Prostate gland (tissue), 2 donors: ENCODE measurements at regions not wholly inside any gene's neighbourhood (a gene's known extent, or its start where the extent isn't known, plus 50 kb on each side); places are given as distances from the start of the nearest gene placed in this dataset.

Experiments
- POLR2A ChIP-seq: fragments of 450-650 bp; IDR thresholded peaks from one replicate; pipeline ENCODE4 v1.6.1; 2016; ENCODE audit warnings: antibody characterized with exemption, mild to moderate bottlenecking
- POLR2AphosphoS5 ChIP-seq: sonication (generic); formaldehyde crosslinking; IDR thresholded peaks from one replicate; pipeline ENCODE4 v1.6.1; 2017; ENCODE audit warnings: antibody characterized with exemption
- TF ChIP-seq, protein P1 (sequence below), 4 experiments: fragments of 200-600 bp in 2 of 4; fragments of 450-650 bp in 2 of 4; sonication (generic) in 2 of 4; IDR thresholded peaks; 1 replicate in 3 of 4; 2 replicates in 1 of 4; pipeline ENCODE4 v1.5.1; 2016 to 2019; ENCODE audit warnings: antibody characterized with exemption in 4 of 4, mild to moderate bottlenecking in 2 of 4, moderate library complexity in 2 of 4

DNA sequence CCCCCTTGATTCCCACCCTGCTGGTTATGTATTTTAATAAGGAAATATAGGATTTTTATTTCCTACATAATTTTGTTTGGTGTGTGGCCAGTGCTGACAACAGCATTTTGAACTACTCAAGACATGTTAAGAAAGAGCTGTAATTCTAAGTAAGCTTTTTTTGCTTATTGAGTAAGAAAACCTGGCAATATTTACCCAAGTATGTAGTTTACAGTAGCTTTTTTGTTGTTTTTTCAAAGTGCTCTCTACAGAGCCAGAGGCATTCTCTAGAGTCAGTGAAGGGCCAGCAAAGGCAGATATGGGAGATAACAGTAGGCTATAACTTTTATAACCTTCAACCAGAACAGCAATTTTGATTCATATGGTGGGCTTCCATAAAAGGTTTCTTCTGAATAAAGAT, 63.2 kb upstream of the TMEM168 start:
- TF ChIP-seq, protein P1, sequence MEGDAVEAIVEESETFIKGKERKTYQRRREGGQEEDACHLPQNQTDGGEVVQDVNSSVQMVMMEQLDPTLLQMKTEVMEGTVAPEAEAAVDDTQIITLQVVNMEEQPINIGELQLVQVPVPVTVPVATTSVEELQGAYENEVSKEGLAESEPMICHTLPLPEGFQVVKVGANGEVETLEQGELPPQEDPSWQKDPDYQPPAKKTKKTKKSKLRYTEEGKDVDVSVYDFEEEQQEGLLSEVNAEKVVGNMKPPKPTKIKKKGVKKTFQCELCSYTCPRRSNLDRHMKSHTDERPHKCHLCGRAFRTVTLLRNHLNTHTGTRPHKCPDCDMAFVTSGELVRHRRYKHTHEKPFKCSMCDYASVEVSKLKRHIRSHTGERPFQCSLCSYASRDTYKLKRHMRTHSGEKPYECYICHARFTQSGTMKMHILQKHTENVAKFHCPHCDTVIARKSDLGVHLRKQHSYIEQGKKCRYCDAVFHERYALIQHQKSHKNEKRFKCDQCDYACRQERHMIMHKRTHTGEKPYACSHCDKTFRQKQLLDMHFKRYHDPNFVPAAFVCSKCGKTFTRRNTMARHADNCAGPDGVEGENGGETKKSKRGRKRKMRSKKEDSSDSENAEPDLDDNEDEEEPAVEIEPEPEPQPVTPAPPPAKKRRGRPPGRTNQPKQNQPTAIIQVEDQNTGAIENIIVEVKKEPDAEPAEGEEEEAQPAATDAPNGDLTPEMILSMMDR (IDR thresholded peaks at IDR 0.05) = no peak
- no peak for TF ChIP-seq POLR2AphosphoS5
- TF ChIP-seq POLR2A = no peak
